GM19099 (cell line): ENCODE measurements at regions not wholly inside any gene's neighbourhood (a gene's known extent, or its start where the extent isn't known, plus 50 kb on each side); places are given as distances from the start of the nearest gene placed in this dataset.

ENCODE experiments used
- POLR2A ChIP-seq: IDR thresholded peaks from 3 replicates; pipeline ENCODE4 v1.6.1; 2011; ENCODE audit warnings: low read depth; ENCODE audit not compliant: insufficient read length; ENCODE audit errors: extremely low read depth

DNA sequence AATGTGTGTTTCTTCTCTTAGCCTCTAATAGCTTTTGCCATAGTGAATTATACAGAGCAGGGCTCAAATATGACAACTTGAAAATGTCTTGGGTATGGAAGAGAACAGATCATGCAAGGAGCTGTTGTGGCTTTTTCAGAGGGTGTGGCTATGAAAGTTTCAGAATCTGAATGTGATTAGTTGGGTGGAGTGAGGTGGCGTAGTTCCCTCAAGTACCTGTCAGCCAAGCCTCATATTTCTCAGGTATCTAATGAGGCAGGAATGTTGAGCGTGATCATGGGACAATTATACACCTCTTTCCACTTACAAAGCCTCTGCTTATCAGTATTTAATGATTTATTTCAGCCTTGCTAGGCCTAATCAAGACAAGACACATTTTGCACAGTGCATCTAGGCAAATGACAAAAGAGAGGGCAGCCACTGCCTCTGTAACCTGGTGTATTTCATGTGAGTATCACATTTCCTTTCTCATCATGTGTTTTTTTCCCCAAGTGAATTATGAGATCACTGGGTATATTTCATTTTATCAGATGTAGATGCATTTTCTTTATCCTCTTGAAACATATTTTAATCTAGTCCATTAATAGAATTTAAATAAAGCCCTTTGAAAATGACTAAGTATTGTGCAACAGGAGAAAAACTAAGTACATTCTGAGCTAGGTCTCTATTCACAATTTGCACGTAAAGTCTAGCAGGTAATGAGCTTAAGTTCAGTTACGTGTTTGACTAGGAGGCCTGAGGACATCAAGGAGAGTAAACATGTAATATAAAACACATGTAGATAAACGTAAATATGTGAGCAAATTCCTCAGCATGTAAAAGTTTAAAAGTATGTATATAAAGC is 644.4 kb upstream of the IGFBP3 start:
- no peak for TF ChIP-seq POLR2A

DNA sequence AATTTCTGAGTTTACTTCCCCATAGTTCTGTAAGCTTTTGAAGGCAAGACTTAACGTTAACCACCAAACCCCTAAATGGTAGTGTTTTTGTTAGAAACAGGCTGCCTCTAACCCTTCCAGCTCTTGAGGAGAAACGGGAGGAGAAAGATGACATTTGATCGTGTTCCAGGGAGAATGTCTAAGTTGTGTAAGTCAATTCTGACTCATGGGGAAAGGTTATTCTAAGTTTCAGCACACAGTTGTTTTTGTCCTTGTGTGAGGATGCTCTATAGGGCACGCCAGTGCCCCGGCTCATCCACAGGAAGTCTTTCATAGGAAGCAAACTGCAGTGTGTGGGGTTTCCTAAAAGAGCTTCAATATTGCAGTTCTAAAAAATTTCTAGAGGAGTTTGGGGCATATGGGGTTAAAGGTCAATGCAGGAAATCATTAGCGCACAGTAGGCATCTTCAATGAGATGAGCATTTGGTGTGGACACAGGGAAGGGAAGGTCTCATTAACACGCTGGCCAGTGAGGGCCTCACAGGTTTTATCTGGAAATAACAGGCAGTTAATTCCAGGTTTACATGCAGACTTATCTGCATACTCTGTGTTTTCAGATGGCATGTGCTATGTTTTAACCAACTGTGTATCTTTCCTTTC is 638.2 kb upstream of the IGFBP3 start:
- no peak for TF ChIP-seq POLR2A

DNA sequence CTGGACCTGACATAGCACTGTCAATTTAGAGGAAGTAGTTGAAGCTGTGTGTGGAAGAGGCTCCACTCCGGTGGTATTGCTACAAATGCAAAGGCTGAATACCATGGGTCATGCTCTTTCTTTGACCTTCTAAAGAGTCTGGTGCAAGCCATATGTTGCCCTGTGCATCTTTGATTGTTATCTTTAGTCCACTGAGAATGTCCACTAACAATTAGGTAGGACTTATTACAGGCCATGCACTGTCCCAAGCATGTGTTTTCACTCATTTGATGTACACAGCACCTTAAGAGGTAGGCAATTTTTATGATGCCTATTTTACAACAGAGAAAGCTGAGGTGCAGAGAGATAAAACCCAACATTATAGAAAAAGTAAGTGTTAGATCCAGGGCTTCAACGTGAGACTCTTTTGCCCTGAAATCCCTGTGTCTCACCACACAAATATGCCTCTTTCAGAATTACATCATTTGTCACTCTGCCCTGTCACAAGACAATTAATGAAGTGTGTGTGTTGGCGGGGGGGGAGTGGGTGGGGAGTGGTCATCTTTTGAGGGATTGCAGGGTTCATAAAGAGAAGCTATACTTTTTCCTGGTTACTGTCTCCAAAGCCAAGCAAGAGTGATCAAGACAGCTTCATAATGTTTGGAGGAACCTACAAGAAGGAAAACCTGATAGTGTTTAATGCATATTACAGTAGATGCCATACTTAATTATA is 637.6 kb upstream of the IGFBP3 start:
- TF ChIP-seq POLR2A = no peak

DNA sequence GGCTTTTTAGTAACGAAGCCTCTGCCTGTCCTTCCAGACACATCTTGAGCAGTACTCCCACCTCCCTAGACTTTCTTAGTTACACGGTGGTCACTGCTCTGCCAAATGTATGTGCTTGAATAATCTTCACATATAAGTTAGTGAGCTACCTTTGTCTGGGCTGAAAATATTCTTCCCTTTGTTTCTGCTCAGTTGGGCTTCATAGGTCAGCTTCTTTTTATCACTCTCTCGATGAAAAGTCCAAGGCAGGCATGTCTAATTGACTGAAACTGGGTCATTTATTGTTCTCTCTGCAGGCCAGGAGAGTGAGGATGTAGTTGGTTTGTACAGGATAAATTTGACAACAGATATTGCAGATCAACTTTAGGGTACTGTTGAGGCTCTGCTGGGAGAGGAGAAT is 636.7 kb upstream of the IGFBP3 start:
- no peak for TF ChIP-seq POLR2A

DNA sequence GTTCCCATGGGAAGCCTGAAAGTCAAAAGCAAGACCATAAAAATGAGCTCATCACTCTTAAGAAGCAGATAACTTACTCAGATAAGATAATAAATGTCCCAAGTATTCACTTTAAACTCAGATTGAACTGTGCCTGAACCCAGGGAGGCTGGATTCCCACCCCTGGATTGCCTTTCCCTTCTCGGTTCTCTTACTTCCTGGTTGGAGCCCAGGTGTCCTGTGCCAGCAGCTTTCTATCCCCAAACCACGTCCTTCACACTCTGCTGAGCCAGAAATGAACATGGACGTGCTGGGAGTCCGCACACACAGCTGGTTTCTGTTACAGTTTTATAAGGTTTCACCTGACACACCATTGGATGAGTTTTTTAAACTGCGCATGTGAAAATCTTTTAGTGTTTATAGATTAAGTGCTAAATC is 636.2 kb upstream of the IGFBP3 start:
- TF ChIP-seq POLR2A = no peak

DNA sequence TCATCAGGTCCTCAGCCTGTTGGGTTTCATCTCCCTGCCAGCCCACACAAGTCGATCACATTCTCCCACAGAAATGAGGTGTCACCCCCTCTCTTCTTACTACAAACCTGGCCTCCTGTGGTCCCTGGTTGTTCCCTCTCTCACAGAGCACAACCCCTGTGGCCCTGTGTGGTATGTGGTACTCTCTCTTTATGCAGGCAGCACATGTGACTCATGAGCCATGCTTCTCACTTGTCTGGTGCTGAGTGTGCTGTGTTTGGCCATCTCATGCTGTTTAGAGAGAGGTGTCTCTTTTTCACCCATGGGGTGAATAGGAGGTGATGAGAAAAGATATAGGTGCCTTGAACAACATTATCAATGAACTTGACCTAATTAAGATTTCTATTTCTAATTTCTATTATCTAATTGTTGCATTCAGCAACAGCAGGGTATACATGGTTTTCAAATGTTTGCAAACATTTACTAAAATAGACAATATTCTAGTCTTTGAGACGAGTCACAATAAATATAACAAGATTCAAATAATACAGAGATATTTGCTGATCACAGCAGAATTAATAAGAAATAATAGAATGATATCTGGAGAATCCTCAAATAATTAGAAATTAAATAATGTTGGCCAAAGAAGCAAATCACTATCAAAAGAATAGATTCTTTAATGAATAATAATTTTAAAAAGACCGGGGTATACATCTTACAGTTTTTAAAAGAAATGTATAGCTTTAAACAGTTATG is 633.8 kb upstream of the IGFBP3 start:
- TF ChIP-seq POLR2A = no peak

DNA sequence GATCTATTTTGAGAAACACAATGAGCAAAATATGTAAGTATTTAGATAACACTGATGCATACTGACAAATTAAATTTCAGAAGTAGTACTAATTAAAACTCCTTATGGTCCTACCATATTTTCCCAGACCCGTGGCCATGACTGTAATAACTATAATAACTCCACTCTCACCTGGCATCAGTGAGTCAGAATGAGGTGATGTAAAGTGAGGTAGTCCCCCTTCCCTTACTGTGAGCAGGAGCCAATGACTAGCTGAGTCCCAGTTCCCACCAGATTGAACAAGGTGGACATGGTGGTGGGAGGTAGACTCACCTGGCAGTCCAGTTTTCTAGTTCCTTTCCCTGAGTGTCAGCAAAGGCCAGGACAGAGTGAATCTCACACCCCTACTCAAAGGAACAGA is 630.5 kb upstream of the IGFBP3 start:
- TF ChIP-seq POLR2A = no peak

DNA sequence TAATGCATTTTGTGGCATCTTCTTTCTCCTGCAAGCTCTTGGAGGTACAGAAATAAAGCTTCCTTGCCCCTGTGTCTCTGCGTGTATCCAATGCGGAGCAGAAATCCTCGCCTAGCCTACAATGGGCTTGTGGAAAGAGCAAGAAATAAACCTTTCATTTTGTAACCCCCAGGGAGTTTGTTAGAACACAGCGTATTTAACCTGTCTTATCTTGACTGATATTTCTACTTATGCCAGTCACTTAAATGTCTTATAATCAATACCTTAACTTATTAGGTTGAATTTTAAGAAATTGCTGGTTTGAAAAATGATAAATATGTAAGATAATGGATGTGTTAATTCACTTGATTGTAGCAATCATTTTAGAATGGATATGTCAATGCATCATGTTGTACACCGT is 629.8 kb upstream of the IGFBP3 start:
- no peak for TF ChIP-seq POLR2A

DNA sequence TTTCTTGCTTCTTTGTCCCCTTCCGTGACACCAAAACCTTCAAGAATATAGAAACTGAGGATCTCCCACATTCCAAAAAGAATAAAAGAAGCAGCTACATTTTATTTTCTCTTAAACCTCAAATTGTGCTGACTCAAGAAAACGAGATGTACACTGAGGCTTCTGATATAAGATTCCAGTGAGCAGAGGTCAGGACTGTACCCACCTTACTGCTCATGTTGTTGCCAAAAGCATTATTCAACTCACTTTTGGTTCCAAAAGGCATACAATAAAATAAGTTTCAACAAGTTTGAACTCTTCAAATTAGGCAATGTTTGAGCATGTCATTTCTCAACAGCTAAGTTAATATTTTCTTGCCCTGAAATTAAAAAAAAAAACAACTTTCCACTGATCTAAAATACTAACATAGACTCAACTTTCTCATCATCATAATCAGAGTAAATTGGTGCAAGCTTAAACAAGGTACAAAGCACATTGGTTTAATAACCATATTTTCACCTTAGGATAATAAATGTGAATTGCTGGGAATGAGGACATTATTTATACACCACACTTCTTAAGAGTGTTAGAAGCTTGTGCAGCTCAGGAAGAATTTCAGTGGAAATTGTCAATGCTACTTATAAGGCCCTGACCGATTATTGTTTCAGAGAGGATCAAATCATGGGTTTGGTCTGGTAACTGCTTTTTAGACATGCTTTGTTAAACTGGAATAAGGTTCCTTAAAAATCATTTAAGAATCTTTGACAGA is 629.0 kb upstream of the IGFBP3 start:
- TF ChIP-seq POLR2A = no peak

DNA sequence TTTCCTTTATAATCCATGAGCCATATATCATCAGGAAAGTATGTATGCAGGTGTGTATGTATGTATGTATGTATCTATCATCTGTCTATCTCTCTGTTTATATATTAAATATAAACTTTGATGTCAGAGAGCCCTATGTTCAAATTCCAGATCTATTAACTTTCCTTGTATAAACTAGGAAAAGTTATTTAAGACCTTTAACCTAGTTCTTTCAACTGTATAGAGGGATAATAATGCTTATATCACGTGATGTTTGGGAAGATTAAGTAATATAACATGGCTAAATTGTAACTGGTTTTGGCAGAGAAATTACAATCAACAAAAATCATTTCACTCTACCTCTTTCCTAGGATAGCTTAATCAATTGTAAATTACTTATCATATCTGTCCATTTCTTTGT is 628.3 kb upstream of the IGFBP3 start:
- no peak for TF ChIP-seq POLR2A

DNA sequence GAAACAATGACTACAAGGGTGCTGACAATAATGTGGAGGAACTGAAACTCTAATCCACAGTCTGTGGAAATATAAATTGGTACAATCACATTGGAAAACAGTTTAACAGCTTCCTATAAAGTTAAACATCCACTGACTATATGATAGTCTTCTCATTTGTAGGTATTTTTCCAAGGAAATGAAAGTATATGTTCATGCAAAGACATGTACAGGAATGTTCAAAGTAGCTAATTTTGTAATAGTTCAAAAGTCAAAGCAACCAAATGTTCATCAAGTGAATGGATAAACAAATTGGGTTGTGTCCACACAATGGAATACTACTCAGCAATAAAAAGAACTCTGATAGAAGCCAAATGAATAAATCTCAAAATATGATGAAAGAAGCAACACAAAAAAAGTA is 626.0 kb upstream of the IGFBP3 start:
- TF ChIP-seq POLR2A = no peak

DNA sequence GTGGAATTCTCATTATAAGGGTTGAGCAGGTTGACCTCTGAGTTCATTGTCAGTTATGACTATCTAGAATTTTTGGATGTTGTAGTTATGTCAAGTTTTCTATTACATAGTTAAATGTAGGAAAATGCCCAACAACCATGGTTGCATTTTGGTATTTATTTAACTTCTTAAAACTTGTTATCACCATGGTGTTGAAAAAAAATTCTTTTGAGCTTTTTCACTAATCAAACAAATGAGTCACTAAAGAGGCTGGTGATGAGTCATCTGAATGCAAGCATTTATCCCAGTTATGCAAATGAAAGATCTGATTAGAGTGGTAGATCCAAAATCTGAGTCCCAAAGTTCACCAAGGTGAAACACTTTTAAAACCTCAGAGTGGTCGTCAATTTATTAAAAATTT is 624.7 kb upstream of the IGFBP3 start:
- no peak for TF ChIP-seq POLR2A

DNA sequence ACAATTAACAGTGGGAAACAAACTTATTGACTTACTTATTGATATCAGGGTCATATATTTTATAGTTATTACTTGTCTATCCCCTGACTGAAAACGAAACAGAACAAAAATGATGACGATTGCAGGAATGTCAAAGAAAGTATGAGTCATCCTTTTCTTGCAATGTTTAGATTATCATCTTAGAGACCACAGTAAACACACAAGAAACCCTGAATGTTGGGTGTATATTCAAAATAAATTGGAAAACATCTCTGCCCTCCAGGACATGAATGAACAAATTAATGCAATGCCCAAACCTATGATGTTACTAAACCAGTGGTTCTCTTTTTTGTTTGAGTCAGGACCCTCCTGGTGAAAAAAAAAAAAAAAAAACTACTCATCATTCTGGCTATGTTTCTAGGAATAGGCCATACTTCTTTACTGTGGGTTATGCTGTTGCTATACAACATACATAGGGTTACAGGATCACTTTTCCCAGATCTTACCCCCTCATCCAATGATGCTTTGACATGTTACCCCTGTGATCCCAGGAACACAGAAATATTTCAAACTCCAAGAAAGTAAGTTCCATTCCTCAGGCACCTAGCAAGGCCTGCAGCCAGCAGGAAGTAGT is 623.4 kb upstream of the IGFBP3 start:
- no peak for TF ChIP-seq POLR2A

DNA sequence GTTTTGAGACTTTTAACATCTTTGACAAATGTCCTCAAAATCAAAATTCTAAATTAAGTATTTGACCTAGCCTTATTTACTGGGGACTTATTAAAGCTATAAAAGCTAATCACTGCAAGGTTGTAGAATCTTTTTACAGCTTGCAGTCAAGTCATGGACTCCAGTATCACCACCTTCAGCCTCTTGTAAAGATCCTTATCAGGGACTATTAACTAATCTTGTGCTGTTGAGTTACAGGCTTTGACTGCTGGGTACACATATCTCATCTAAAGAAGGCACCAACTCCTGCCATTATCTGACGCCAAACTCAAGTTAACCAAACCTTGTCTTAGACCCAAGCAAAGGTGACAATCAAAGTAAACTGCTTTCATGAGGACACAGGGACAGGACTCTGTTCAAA is 621.0 kb upstream of the IGFBP3 start:
- TF ChIP-seq POLR2A = no peak
